ENCODE measurements at regions not wholly inside any gene's neighbourhood (a gene's known extent, or its start where the extent isn't known, plus 50 kb on each side); places are given as distances from the start of the nearest gene placed in this dataset.

GRCh38 chr11:19447150-19447566 is 206.4 kb upstream of the E2F8 start:
- Mint-ChIP-seq H3K4me1 (ENCODE audit: low read depth in 2 of 2) (no peaks in the 10 kb centered on the region), H3K27ac (no peak overlapping the region), H3K4me3 (no peak overlapping the region), H3K36me3 (ENCODE audit: insufficient read depth) (no peaks in the 10 kb centered on the region), H3K9me3 (no peaks in the 10 kb centered on the region), H3K27me3 (peaks cover 23 to 31% of the 10 kb centered on the region in 2 donors)
- ATAC-seq (replicated peaks) (no peak), DNase-seq (no peak)

GRCh38 chr11:19445771-19446170 is 205.0 kb upstream of the E2F8 start:
- no peak overlapping the region for H3K4me3 Mint-ChIP-seq
- H3K27ac Mint-ChIP-seq, result no peak overlapping the region
- H3K36me3 Mint-ChIP-seq (ENCODE audit: insufficient read depth), result no peaks in the 10 kb centered on the region
- DNase-seq (no peak), ATAC-seq (replicated peaks) (no peak)
- no peaks in the 10 kb centered on the region for H3K9me3 Mint-ChIP-seq
- H3K4me1 Mint-ChIP-seq (ENCODE audit: low read depth in 2 of 2), result no peaks in the 10 kb centered on the region
- peaks cover 22 to 30% of the 10 kb centered on the region in 2 donors for H3K27me3 Mint-ChIP-seq

- DNase-seq (no peak), ATAC-seq (replicated peaks) (no peak)
- H3K27ac Mint-ChIP-seq, result no peak overlapping the region
- H3K27me3 Mint-ChIP-seq, result peaks cover 26 to 41% of the 10 kb centered on the region in 2 donors
- no peaks in the 10 kb centered on the region for H3K4me1 Mint-ChIP-seq (ENCODE audit: low read depth in 2 of 2)
- H3K36me3 Mint-ChIP-seq (ENCODE audit: insufficient read depth), result no peaks in the 10 kb centered on the region
- no peaks in the 10 kb centered on the region for H3K9me3 Mint-ChIP-seq
- H3K4me3 Mint-ChIP-seq, result no peak overlapping the region
Observed at GRCh38 chr11:19444231-19444630, 203.5 kb upstream of the E2F8 start.

- Mint-ChIP-seq H3K27ac (no peak overlapping the region), H3K4me3 (no peak overlapping the region), H3K27me3 (peaks cover 33 to 44% of the 10 kb centered on the region in 2 donors), H3K4me1 (ENCODE audit: low read depth in 2 of 2) (no peaks in the 10 kb centered on the region), H3K9me3 (no peaks in the 10 kb centered on the region), H3K36me3 (ENCODE audit: insufficient read depth) (no peaks in the 10 kb centered on the region)
- ATAC-seq (replicated peaks) (no peak), DNase-seq (no peak)
Observed at GRCh38 chr11:19442554-19442910, 201.8 kb upstream of the E2F8 start.

- no peaks in the 10 kb centered on the region for H3K36me3 Mint-ChIP-seq (ENCODE audit: insufficient read depth)
Observed at GRCh38 chr11:19441752-19442553, 201.2 kb upstream of the E2F8 start.

GRCh38 chr11:19441288-19441687 is 200.5 kb upstream of the E2F8 start:
- Mint-ChIP-seq H3K27ac (no peak overlapping the region), H3K27me3 (peaks cover 41 to 44% of the 10 kb centered on the region in 2 donors), H3K9me3 (no peaks in the 10 kb centered on the region), H3K36me3 (ENCODE audit: insufficient read depth) (no peaks in the 10 kb centered on the region), H3K4me1 (ENCODE audit: low read depth in 2 of 2) (no peaks in the 10 kb centered on the region), H3K4me3 (no peak overlapping the region)
- ATAC-seq (replicated peaks), result no peak
- no peak for DNase-seq

More at GRCh38 chr11:19441752-19442553, 201.2 kb upstream of the E2F8 start:
- Mint-ChIP-seq H3K4me3 (no peak overlapping the region), H3K27ac (no peak overlapping the region), H3K9me3 (no peaks in the 10 kb centered on the region), H3K4me1 (ENCODE audit: low read depth in 2 of 2) (no peaks in the 10 kb centered on the region), H3K27me3 (peaks cover 38 to 44% of the 10 kb centered on the region in 2 donors)
- DNase-seq (no peak), ATAC-seq (replicated peaks) (no peak)

- Mint-ChIP-seq H3K9me3 (no peaks in the 10 kb centered on the region), H3K36me3 (ENCODE audit: insufficient read depth) (no peaks in the 10 kb centered on the region), H3K4me1 (ENCODE audit: low read depth in 2 of 2) (no peaks in the 10 kb centered on the region), H3K27me3 (peaks cover 45 to 53% of the 10 kb centered on the region in 2 donors), H3K4me3 (no peak overlapping the region), H3K27ac (no peak overlapping the region)
- DNase-seq, result no peak
- ATAC-seq (replicated peaks), result no peak
Observed at GRCh38 chr11:19437760-19438159, 197.0 kb upstream of the E2F8 start.

GRCh38 chr11:19436932-19437331 is 196.2 kb upstream of the E2F8 start:
- H3K4me1 Mint-ChIP-seq (ENCODE audit: low read depth in 2 of 2), result no peaks in the 10 kb centered on the region

GRCh38 chr11:19435306-19435989 is 194.7 kb upstream of the E2F8 start:
- no peak overlapping the region for H3K27ac Mint-ChIP-seq
- no peaks in the 10 kb centered on the region for H3K9me3 Mint-ChIP-seq
- H3K4me3 Mint-ChIP-seq, result no peak overlapping the region
- ATAC-seq (replicated peaks) (no peak), DNase-seq (no peak)
- no peaks in the 10 kb centered on the region for H3K4me1 Mint-ChIP-seq (ENCODE audit: low read depth in 2 of 2)
- H3K36me3 Mint-ChIP-seq (ENCODE audit: insufficient read depth), result peaks cover 3% of the 10 kb centered on the region
- peaks cover 46 to 57% of the 10 kb centered on the region in 2 donors for H3K27me3 Mint-ChIP-seq

More at GRCh38 chr11:19436932-19437331, 196.2 kb upstream of the E2F8 start:
- H3K27ac Mint-ChIP-seq, result no peak overlapping the region
- ATAC-seq (replicated peaks), result no peak
- H3K27me3 Mint-ChIP-seq, result peaks cover 47 to 53% of the 10 kb centered on the region in 2 donors
- no peak overlapping the region for H3K4me3 Mint-ChIP-seq
- peaks cover 3% of the 10 kb centered on the region for H3K36me3 Mint-ChIP-seq (ENCODE audit: insufficient read depth)
- no peaks in the 10 kb centered on the region for H3K9me3 Mint-ChIP-seq
- no peak for DNase-seq

GRCh38 chr11:19433791-19434190 is 193.0 kb upstream of the E2F8 start:
- Mint-ChIP-seq H3K9me3 (no peaks in the 10 kb centered on the region), H3K4me1 (ENCODE audit: low read depth in 2 of 2) (no peaks in the 10 kb centered on the region), H3K4me3 (no peak overlapping the region), H3K27ac (no peak overlapping the region), H3K27me3 (peaks cover 55 to 66% of the 10 kb centered on the region in 2 donors), H3K36me3 (ENCODE audit: insufficient read depth) (peaks cover 3% of the 10 kb centered on the region)
- DNase-seq (no peak), ATAC-seq (replicated peaks) (no peak)

- H3K36me3 Mint-ChIP-seq (ENCODE audit: insufficient read depth), result peaks cover 3% of the 10 kb centered on the region
- no peaks in the 10 kb centered on the region for H3K9me3 Mint-ChIP-seq
- no peak overlapping the region for H3K27ac Mint-ChIP-seq
- no peak overlapping the region for H3K4me3 Mint-ChIP-seq
- DNase-seq (no peak), ATAC-seq (replicated peaks) (no peak)
- H3K27me3 Mint-ChIP-seq, result peaks cover 55 to 66% of the 10 kb centered on the region in 2 donors
- H3K4me1 Mint-ChIP-seq (ENCODE audit: low read depth in 2 of 2), result no peaks in the 10 kb centered on the region
Observed at GRCh38 chr11:19433367-19433766, 192.6 kb upstream of the E2F8 start.

GRCh38 chr11:19432370-19433061 is 191.8 kb upstream of the E2F8 start:
- Mint-ChIP-seq H3K27me3 (peaks cover 60 to 70% of the 10 kb centered on the region in 2 donors), H3K4me3 (no peak overlapping the region), H3K9me3 (no peaks in the 10 kb centered on the region), H3K36me3 (ENCODE audit: insufficient read depth) (peaks cover 3% of the 10 kb centered on the region), H3K27ac (no peak overlapping the region), H3K4me1 (ENCODE audit: low read depth in 2 of 2) (no peaks in the 10 kb centered on the region)
- ATAC-seq (replicated peaks) (no peak), DNase-seq (no peak)

- H3K9me3 Mint-ChIP-seq, result no peaks in the 10 kb centered on the region
- H3K4me1 Mint-ChIP-seq (ENCODE audit: low read depth in 2 of 2), result no peaks in the 10 kb centered on the region
- no peak overlapping the region for H3K4me3 Mint-ChIP-seq
- DNase-seq (no peak), ATAC-seq (replicated peaks) (no peak)
- H3K36me3 Mint-ChIP-seq (ENCODE audit: insufficient read depth), result peaks cover 3% of the 10 kb centered on the region
- peaks cover 64 to 82% of the 10 kb centered on the region in 2 donors for H3K27me3 Mint-ChIP-seq
- H3K27ac Mint-ChIP-seq, result no peak overlapping the region
Observed at GRCh38 chr11:19430754-19431398, 190.1 kb upstream of the E2F8 start.

All from effector memory CD8-positive, alpha-beta T cell (primary cell).